ENCODE measurements at regions not wholly inside any gene's neighbourhood (a gene's known extent, or its start where the extent isn't known, plus 50 kb on each side); places are given as distances from the start of the nearest gene placed in this dataset.
"Not testable (repeated sequence)": the region's sequence is repeated elsewhere in the genome, so short reads cannot be mapped to it uniquely, and the experiment has no call there.

DNA sequence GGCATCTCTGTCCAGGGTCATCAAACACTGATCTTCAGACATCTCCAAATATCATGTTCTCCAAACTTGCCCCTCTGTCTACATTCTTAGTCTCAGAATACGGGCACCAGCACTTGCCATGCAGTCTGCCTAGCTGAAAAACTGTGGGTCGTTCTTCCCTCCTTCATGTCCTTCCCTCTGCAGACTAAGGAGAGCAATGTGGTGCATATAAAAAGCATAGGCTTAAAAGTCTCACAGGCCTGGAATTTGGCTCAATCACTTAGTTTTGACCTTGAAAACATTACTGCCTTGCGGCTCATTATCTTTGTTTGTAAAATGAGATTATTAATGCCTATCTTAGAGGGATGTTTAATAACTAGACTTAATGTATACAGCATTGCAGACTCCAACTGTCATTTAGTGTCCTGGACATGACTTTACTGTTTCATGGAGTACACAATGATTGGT is 362.8 kb downstream of the NPR3 start:
- no peak for DNase-seq
- CTCF ChIA-PET, result no interaction called here
- H3K4me1 Mint-ChIP-seq, result no peaks in the 10 kb centered on the region
- H3K4me3 Mint-ChIP-seq, result no peak overlapping the region
- no peak overlapping the region for H3K27ac Mint-ChIP-seq
- H3K27me3 Mint-ChIP-seq, result no peaks in the 10 kb centered on the region
- H3K9me3 Mint-ChIP-seq, result no peaks in the 10 kb centered on the region
- POLR2A ChIA-PET, result no interaction called here
- no peaks in the 10 kb centered on the region for H3K36me3 Mint-ChIP-seq (ENCODE audit: low read depth)

GRCh38 chr5:33074548-33074947 is 363.4 kb downstream of the NPR3 start:
- DNase-seq, result no peak
- no peak overlapping the region for H3K27ac Mint-ChIP-seq
- no peaks in the 10 kb centered on the region for H3K9me3 Mint-ChIP-seq
- no peaks in the 10 kb centered on the region for H3K36me3 Mint-ChIP-seq (ENCODE audit: low read depth)
- no peaks in the 10 kb centered on the region for H3K27me3 Mint-ChIP-seq
- no peak overlapping the region for H3K4me3 Mint-ChIP-seq
- CTCF ChIA-PET, result no interaction called here
- H3K4me1 Mint-ChIP-seq, result no peaks in the 10 kb centered on the region
- POLR2A ChIA-PET, result no interaction called here

DNA sequence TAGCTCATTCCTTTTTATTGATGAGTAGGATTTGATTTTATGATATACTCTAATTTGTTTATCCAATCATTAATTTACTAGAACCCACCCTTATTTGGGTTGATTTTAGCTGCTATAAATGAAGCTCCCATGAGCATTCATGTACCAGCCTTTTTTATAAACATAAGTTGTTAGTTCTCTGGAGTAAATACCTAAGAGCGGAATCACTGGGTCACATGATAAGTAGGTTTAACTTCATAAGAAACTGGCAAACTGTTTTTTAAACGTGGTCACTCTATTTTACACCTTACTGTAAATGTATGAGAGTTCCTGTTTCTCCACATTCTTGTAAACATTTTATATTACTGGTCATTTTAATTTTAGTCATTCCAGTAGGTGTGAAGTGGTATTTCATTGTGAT is 364.6 kb downstream of the NPR3 start:
- Mint-ChIP-seq H3K27me3 (no peaks in the 10 kb centered on the region), H3K36me3 (ENCODE audit: low read depth) (no peaks in the 10 kb centered on the region), H3K4me3 (no peak overlapping the region), H3K27ac (no peak overlapping the region), H3K4me1 (no peaks in the 10 kb centered on the region), H3K9me3 (peaks cover 4% of the 10 kb centered on the region)
- CTCF ChIA-PET, result no interaction called here
- DNase-seq, result no peak
- POLR2A ChIA-PET, result no interaction called here

- Mint-ChIP-seq H3K9me3 (peaks cover 4% of the 10 kb centered on the region), H3K4me3 (no peak overlapping the region), H3K36me3 (ENCODE audit: low read depth) (no peaks in the 10 kb centered on the region), H3K4me1 (no peaks in the 10 kb centered on the region), H3K27ac (no peak overlapping the region), H3K27me3 (no peaks in the 10 kb centered on the region)
- POLR2A ChIA-PET, result no interaction called here
- CTCF ChIA-PET, result no interaction called here
- no peak for DNase-seq
Observed at GRCh38 chr5:33079548-33079947, 361.2 kb upstream of the TARS1 start.

- no peaks in the 10 kb centered on the region for H3K27me3 Mint-ChIP-seq
- no peak overlapping the region for H3K4me3 Mint-ChIP-seq
- ChIA-PET POLR2A (no interaction called here), CTCF (no interaction called here)
- H3K9me3 Mint-ChIP-seq, result peaks cover 4% of the 10 kb centered on the region
- no peaks in the 10 kb centered on the region for H3K36me3 Mint-ChIP-seq (ENCODE audit: low read depth)
- H3K27ac Mint-ChIP-seq, result no peak overlapping the region
- no peaks in the 10 kb centered on the region for H3K4me1 Mint-ChIP-seq
- no peak for DNase-seq
Observed at GRCh38 chr5:33080287-33080686, 360.5 kb upstream of the TARS1 start.

- no peaks in the 10 kb centered on the region for H3K36me3 Mint-ChIP-seq (ENCODE audit: low read depth)
- no peak overlapping the region for H3K4me3 Mint-ChIP-seq
- no peak for DNase-seq
- ChIA-PET CTCF (no interaction called here), POLR2A (no interaction called here)
- no peaks in the 10 kb centered on the region for H3K27me3 Mint-ChIP-seq
- peaks cover 3% of the 10 kb centered on the region for H3K9me3 Mint-ChIP-seq
- H3K4me1 Mint-ChIP-seq, result no peaks in the 10 kb centered on the region
- no peak overlapping the region for H3K27ac Mint-ChIP-seq
Observed at GRCh38 chr5:33088176-33088575, 352.6 kb upstream of the TARS1 start.

- ChIA-PET CTCF (no interaction called here), POLR2A (no interaction called here)
- Mint-ChIP-seq H3K27ac (no peak overlapping the region), H3K27me3 (no peaks in the 10 kb centered on the region), H3K4me1 (no peaks in the 10 kb centered on the region), H3K9me3 (peaks cover 3% of the 10 kb centered on the region), H3K4me3 (no peak overlapping the region), H3K36me3 (ENCODE audit: low read depth) (no peaks in the 10 kb centered on the region)
- DNase-seq, result no peak
Observed at GRCh38 chr5:33091571-33092363, 349.0 kb upstream of the TARS1 start.

GRCh38 chr5:33092719-33093118 is 348.0 kb upstream of the TARS1 start:
- POLR2A ChIA-PET, result no interaction called here
- CTCF ChIA-PET, result no interaction called here
- no peaks in the 10 kb centered on the region for H3K27me3 Mint-ChIP-seq
- no peaks in the 10 kb centered on the region for H3K36me3 Mint-ChIP-seq (ENCODE audit: low read depth)
- peaks cover 3% of the 10 kb centered on the region for H3K9me3 Mint-ChIP-seq
- H3K4me3 Mint-ChIP-seq, result no peak overlapping the region
- DNase-seq, result no peak
- H3K27ac Mint-ChIP-seq, result no peak overlapping the region
- no peaks in the 10 kb centered on the region for H3K4me1 Mint-ChIP-seq

- POLR2A ChIA-PET, result no interaction called here
- CTCF ChIA-PET, result no interaction called here
- Mint-ChIP-seq H3K27ac (no peak overlapping the region), H3K27me3 (no peaks in the 10 kb centered on the region), H3K36me3 (ENCODE audit: low read depth) (no peaks in the 10 kb centered on the region), H3K4me1 (no peaks in the 10 kb centered on the region), H3K4me3 (no peak overlapping the region), H3K9me3 (peaks cover 14% of the 10 kb centered on the region)
- DNase-seq, result no peak
Observed at GRCh38 chr5:33102551-33102950, 338.2 kb upstream of the TARS1 start.

DNA sequence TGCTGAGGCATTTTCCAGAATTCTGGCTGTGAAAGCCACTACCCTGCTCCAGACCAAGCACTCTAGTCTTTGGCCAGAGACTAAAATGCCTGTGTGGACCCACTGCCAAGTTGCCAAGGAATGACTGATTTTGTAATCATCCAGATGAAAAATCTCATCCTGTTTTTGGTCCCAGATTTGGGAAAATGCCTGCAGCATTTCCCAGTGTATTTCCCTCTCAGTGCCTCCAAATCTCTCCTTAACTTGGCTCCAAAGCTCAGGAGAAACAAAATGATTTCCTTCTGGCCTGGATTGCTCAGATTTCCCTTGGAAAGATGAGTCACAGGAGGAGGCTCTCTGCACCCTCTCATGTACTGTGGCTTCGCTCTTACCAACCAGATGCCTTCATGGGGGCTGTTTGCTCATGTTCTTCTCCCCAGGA is 335.2 kb upstream of the TARS1 start:
- Mint-ChIP-seq H3K9me3 (peaks cover 17% of the 10 kb centered on the region), H3K27me3 (no peaks in the 10 kb centered on the region), H3K36me3 (ENCODE audit: low read depth) (no peaks in the 10 kb centered on the region), H3K4me1 (no peaks in the 10 kb centered on the region), H3K4me3 (no peak overlapping the region), H3K27ac (no peak overlapping the region)
- DNase-seq, result no peak
- POLR2A ChIA-PET, result no interaction called here
- CTCF ChIA-PET, result no interaction called here

GRCh38 chr5:33110496-33110895 is 330.3 kb upstream of the TARS1 start:
- H3K4me1 Mint-ChIP-seq; DNase-seq; H3K9me3 Mint-ChIP-seq; POLR2A ChIA-PET; H3K36me3 Mint-ChIP-seq (ENCODE audit: low read depth); CTCF ChIA-PET; H3K27ac Mint-ChIP-seq; H3K4me3 Mint-ChIP-seq; H3K27me3 Mint-ChIP-seq: not testable (repeated sequence)

DNA sequence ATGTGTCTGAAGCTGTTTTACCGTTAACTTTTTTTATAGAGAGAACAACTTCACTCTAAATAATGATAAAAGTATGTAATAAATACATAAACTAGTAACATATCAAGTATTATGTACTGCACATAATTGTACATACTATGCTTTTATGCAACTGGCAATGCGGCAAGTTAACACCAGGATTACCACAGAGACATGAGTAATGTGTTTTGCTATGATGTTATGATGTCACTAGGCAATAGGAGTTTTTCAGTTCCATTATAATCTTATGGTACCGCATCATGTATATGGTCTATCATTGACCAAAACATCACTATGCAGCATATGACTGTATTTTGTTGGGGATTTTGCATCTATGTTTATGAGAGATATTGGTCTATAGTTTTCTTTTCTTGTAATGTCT is 326.4 kb upstream of the TARS1 start:
- DNase-seq, result no peak
- peaks cover 7% of the 10 kb centered on the region for H3K9me3 Mint-ChIP-seq
- ChIA-PET CTCF (no interaction called here), POLR2A (no interaction called here)
- H3K27me3 Mint-ChIP-seq, result no peaks in the 10 kb centered on the region
- no peak overlapping the region for H3K27ac Mint-ChIP-seq
- no peak overlapping the region for H3K4me3 Mint-ChIP-seq
- H3K4me1 Mint-ChIP-seq, result no peaks in the 10 kb centered on the region
- H3K36me3 Mint-ChIP-seq (ENCODE audit: low read depth), result no peaks in the 10 kb centered on the region

- Mint-ChIP-seq H3K27me3 (no peaks in the 10 kb centered on the region), H3K9me3 (peaks cover 7% of the 10 kb centered on the region), H3K4me1 (no peaks in the 10 kb centered on the region), H3K36me3 (ENCODE audit: low read depth) (no peaks in the 10 kb centered on the region), H3K27ac (no peak overlapping the region), H3K4me3 (no peak overlapping the region)
- ChIA-PET CTCF (no interaction called here), POLR2A (no interaction called here)
- no peak for DNase-seq
Observed at GRCh38 chr5:33115467-33115866, 325.3 kb upstream of the TARS1 start.

DNA sequence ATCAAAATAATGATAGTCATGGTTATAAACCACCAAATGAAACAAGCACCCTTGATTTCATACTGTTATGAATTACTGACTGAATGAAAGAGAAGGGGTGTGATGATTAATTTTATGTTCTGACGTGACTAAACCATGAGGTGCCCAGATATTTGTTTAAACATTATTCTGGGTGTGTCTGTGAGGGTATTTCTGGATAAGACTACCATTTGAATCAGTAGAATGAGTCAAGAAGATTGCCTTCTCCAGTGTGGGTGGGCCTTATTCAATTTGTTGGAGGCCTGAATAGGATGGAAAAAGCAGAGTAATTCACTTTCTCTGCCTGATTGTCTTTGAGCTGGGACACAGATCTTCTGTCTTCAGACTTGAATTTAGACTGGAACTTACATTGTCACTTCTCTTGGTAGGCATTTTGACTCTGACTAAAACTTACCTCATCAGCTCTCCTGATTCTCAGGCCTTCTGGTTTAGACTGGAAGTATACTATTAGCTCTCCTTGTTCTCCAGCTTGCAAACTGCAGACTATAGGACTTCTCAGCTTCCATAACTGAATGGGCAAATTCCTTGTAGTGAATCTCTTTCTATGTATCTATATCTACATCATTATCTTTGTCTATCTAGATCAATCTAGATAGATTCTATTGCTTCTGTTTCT is 321.9 kb upstream of the TARS1 start:
- Mint-ChIP-seq H3K36me3 (ENCODE audit: low read depth) (no peaks in the 10 kb centered on the region), H3K4me3 (no peak overlapping the region), H3K4me1 (no peaks in the 10 kb centered on the region), H3K27ac (no peak overlapping the region), H3K9me3 (peaks cover 7% of the 10 kb centered on the region), H3K27me3 (no peaks in the 10 kb centered on the region)
- DNase-seq, result no peak
- CTCF ChIA-PET, result no interaction called here
- POLR2A ChIA-PET, result no interaction called here

Data from activated CD4-positive, alpha-beta memory T cell treated with anti-CD3 and anti-CD28 coated beads, Interleukin-2, amount 10 ng/mL, durations not matched to agents 7 days and 5 days (primary cell).